HUES64 (cell line): ENCODE measurements at regions not wholly inside any gene's neighbourhood (a gene's known extent, or its start where the extent isn't known, plus 50 kb on each side); places are given as distances from the start of the nearest gene placed in this dataset.

Experiments
- H3K27ac ChIP-seq: 2 replicates; pipeline ENCODE4 v1.7.0; 2013; ENCODE audit warnings: low read depth, low read length, inconsistent platforms
- H3K27me3 ChIP-seq: 2 replicates; pipeline ENCODE4 v1.6.1; 2013; ENCODE audit warnings: mild to moderate bottlenecking, low read length; ENCODE audit not compliant: insufficient read depth
- H3K36me3 ChIP-seq: 2 replicates; pipeline ENCODE4 v1.6.1; 2013; ENCODE audit warnings: mild to moderate bottlenecking, low read length; ENCODE audit not compliant: insufficient read depth
- H3K4me1 ChIP-seq: 2 replicates; pipeline ENCODE4 v1.6.1; 2013; ENCODE audit warnings: mild to moderate bottlenecking, low read length, moderate library complexity; ENCODE audit not compliant: insufficient read depth
- H3K4me3 ChIP-seq: 2 replicates; pipeline ENCODE4 v1.5.1; 2013; ENCODE audit warnings: mild to moderate bottlenecking, low read length, moderate library complexity
- H3K9ac ChIP-seq: 2 replicates; pipeline ENCODE4 v1.6.1; 2013; ENCODE audit warnings: mild to moderate bottlenecking, low read depth, low read length
- H3K9me3 ChIP-seq: 2 replicates; pipeline ENCODE4 v1.6.1; 2013; ENCODE audit warnings: low read depth, low read length; ENCODE audit not compliant: insufficient read depth
- WGBS: fragments of 150-250, 120-280 bp; methylation state at CpG from one replicate; pipeline ENCODE4 v1.1.7; 2013; ENCODE audit warnings: missing lambda C conversion rate; 5-methylcytosine and 5-hydroxymethylcytosine counted together

DNA sequence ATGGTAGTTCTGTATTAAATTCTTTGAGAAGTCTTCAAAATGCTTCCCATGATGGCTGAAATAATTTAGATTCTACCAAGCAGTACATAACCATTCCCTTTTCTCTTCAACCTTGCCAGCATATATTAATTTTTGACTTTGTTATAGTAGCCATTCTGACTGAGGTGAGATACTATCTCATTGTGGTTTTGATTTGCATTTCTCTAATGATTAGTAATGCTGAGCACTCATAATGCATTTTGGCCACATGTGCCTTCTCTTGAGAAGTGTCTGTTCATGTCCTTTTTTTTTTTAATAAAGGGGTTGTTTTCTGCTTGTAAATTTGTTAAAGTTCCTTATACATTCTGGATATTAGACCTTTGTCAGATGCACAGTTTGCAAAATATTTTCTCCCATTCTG is 173.9 kb downstream of the CALCRL start:
- Histone ChIP-seq H3K9me3 (no peaks in the 10 kb centered on the region), H3K27ac (no peak overlapping the region), H3K4me1 (no peaks in the 10 kb centered on the region), H3K9ac (no peak overlapping the region), H3K4me3 (no peak overlapping the region), H3K36me3 (no peaks in the 10 kb centered on the region), H3K27me3 (no peaks in the 10 kb centered on the region)

DNA sequence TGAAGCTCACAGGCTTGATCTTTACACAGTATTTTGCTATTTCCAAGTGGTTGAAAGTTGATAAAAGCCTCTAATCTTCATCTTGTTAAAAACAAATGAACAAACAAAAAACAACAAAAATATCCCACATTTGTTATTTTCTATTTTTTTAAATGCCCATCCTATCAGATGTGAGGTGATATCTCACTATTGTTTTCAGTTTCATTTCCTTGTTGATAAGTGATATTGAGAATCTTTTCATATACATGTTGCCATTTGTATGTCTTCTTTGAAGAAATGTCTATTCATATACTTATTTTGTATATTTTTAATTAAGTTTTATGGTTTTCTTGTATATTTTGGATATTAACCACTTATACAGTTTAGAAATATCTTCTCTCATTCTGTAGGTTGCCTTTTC is 175.8 kb downstream of the CALCRL start:
- Histone ChIP-seq H3K4me3 (no peak overlapping the region), H3K9me3 (no peaks in the 10 kb centered on the region), H3K36me3 (no peaks in the 10 kb centered on the region), H3K4me1 (no peaks in the 10 kb centered on the region), H3K9ac (no peak overlapping the region), H3K27ac (no peak overlapping the region), H3K27me3 (no peaks in the 10 kb centered on the region)

- H3K27ac ChIP-seq, result no peak overlapping the region
- no peaks in the 10 kb centered on the region for H3K36me3 ChIP-seq
- no peak overlapping the region for H3K4me3 ChIP-seq
- no peaks in the 10 kb centered on the region for H3K27me3 ChIP-seq
- H3K9ac ChIP-seq, result no peak overlapping the region
- H3K9me3 ChIP-seq, result no peaks in the 10 kb centered on the region
- H3K4me1 ChIP-seq, result no peaks in the 10 kb centered on the region
Observed at GRCh38 chr2:187271825-187272224, 176.2 kb downstream of the CALCRL start.

- Histone ChIP-seq H3K27ac (no peak overlapping the region), H3K9me3 (no peaks in the 10 kb centered on the region), H3K4me3 (no peak overlapping the region), H3K27me3 (no peaks in the 10 kb centered on the region), H3K9ac (no peak overlapping the region), H3K4me1 (peaks cover 29% of the 10 kb centered on the region), H3K36me3 (no peaks in the 10 kb centered on the region)
- 71% methylated on average over 4 of the region's 4 CpGs for WGBS
Observed at GRCh38 chr2:187266645-187267044, 181.4 kb downstream of the CALCRL start.

DNA sequence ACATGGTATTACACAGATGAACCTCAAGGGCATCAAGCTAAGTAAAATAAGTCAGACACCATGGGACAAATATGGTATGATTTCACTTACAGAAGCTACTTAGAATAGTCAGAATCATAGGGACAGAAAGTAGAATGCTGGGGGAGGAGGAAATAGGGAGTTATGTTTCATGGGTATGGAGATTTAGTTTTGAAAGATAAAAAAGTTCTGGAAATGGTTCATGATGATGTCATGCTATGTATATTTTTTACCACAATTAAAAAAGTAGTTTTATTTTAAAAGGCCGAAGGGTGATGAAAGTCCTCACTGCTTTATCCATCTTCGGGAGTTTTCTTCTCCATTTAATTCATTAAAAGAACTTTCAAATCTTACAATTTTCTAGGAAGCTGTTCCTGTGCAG is 181.9 kb downstream of the CALCRL start:
- peaks cover 29% of the 10 kb centered on the region for H3K4me1 ChIP-seq
- no peak overlapping the region for H3K9ac ChIP-seq
- no peak overlapping the region for H3K27ac ChIP-seq
- H3K9me3 ChIP-seq, result no peaks in the 10 kb centered on the region
- H3K36me3 ChIP-seq, result no peaks in the 10 kb centered on the region
- no peak overlapping the region for H3K4me3 ChIP-seq
- 95% methylated on average over 2 of the region's 2 CpGs for WGBS
- H3K27me3 ChIP-seq, result no peaks in the 10 kb centered on the region

DNA sequence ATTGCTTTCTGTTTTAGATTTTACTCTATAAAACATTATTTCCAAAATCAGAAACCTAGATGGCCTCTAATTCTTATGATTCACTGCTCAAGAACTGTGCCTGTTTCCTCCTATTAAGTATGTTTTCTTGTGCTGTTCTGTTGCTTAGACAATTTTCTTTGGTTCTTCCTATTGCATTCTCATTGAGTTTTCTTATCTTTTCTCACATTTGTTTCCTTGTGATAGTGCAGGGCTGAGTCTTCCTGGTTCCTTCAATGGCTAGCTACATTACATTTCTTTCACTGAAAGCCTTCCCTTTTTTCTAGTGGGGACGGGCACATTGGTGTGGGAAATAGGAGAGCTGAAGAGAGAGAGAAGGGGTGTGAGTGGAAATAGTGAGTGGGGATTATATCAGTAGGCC is 183.4 kb downstream of the CALCRL start:
- no peak overlapping the region for H3K4me3 ChIP-seq
- no peaks in the 10 kb centered on the region for H3K9me3 ChIP-seq
- no peaks in the 10 kb centered on the region for H3K27me3 ChIP-seq
- peaks cover 29% of the 10 kb centered on the region for H3K4me1 ChIP-seq
- WGBS, result 40% methylated on average over 1 of the region's 1 CpG
- H3K27ac ChIP-seq, result peak overlapping the region; percentile 71; the same call in 1 of the 2 replicates
- H3K36me3 ChIP-seq, result no peaks in the 10 kb centered on the region
- no peak overlapping the region for H3K9ac ChIP-seq

GRCh38 chr2:187263675-187264560 is 184.1 kb downstream of the CALCRL start:
- no peak overlapping the region; the same call in 1 of the 2 replicates for H3K9ac ChIP-seq
- H3K4me1 ChIP-seq, result peaks cover 29% of the 10 kb centered on the region
- H3K27me3 ChIP-seq, result no peaks in the 10 kb centered on the region
- WGBS, result 47% methylated on average over 9 of the region's 9 CpGs
- H3K9me3 ChIP-seq, result no peaks in the 10 kb centered on the region
- H3K36me3 ChIP-seq, result no peaks in the 10 kb centered on the region
- peak overlapping the region; percentile 71; the same call in 1 of the 2 replicates for H3K27ac ChIP-seq
- H3K4me3 ChIP-seq, result no peak overlapping the region

- Histone ChIP-seq H3K9ac (no peak overlapping the region), H3K36me3 (no peaks in the 10 kb centered on the region), H3K4me3 (no peak overlapping the region), H3K9me3 (no peaks in the 10 kb centered on the region), H3K4me1 (peaks cover 29% of the 10 kb centered on the region), H3K27me3 (no peaks in the 10 kb centered on the region), H3K27ac (no peak overlapping the region)
- 97% methylated on average over 1 of the region's 1 CpG for WGBS
Observed at GRCh38 chr2:187261705-187262104, 186.3 kb downstream of the CALCRL start.

DNA sequence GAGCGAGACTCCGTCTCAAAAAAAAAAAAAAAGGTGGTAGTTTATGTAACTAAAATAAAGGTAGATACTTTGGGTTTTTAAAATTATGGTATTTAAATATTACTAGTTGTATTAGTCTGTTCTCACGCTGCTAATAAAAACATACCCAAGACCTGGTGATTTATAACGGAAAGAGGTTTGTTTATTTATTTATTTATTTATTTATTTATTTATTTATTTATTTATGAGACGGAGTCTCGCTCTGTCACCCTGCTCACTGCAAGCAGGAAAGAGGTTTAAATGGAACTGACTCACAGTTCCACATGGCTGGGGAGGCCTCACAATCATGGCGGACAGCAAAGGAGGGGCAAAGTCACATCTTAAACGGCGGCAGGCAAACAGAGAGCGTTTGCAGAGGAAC is 196.0 kb downstream of the CALCRL start:
- Histone ChIP-seq H3K36me3 (no peaks in the 10 kb centered on the region), H3K27ac (no peak overlapping the region), H3K9ac (no peak overlapping the region), H3K4me1 (no peaks in the 10 kb centered on the region), H3K9me3 (no peaks in the 10 kb centered on the region), H3K4me3 (no peak overlapping the region), H3K27me3 (no peaks in the 10 kb centered on the region)
- WGBS, result 94% methylated on average over 8 of the region's 10 CpGs

DNA sequence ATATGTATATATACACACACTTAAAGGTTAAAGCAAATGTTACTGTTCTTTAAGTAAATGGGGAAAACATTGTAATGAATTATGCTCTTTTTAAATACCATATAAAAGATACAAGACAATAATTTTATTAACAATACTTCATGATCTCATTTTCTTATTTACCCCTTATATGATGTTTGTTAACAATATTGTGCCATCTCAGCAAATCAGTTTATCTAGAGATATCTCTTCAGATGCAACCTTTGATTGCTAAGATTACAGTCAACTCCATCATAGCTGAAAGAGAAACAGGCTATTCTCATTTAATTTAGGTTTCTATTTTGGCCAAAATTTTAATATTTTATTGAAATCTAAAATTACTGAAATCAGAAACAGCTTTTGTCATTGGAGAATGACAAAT is 197.9 kb downstream of the CALCRL start:
- H3K9me3 ChIP-seq, result no peaks in the 10 kb centered on the region
- H3K4me3 ChIP-seq, result no peak overlapping the region
- H3K4me1 ChIP-seq, result no peaks in the 10 kb centered on the region
- H3K36me3 ChIP-seq, result no peaks in the 10 kb centered on the region
- no peak overlapping the region for H3K9ac ChIP-seq
- no peaks in the 10 kb centered on the region for H3K27me3 ChIP-seq
- no peak overlapping the region for H3K27ac ChIP-seq

- WGBS, result 93% methylated on average over 1 of the region's 2 CpGs
Observed at GRCh38 chr2:187233811-187234210, 214.2 kb downstream of the CALCRL start.

GRCh38 chr2:187232749-187233148 is 215.3 kb downstream of the CALCRL start:
- Histone ChIP-seq H3K36me3 (no peaks in the 10 kb centered on the region), H3K4me3 (no peak overlapping the region), H3K27me3 (no peaks in the 10 kb centered on the region), H3K4me1 (peaks cover under 1% of the 10 kb centered on the region; the same call in 1 of the 2 replicates), H3K27ac (no peak overlapping the region), H3K9me3 (no peaks in the 10 kb centered on the region), H3K9ac (no peak overlapping the region)
- WGBS, result 94% methylated on average over 1 of the region's 1 CpG

More at GRCh38 chr2:187233811-187234210, 214.2 kb downstream of the CALCRL start:
- no peaks in the 10 kb centered on the region for H3K4me1 ChIP-seq
- H3K9me3 ChIP-seq, result no peaks in the 10 kb centered on the region
- H3K9ac ChIP-seq, result no peak overlapping the region
- H3K27me3 ChIP-seq, result no peaks in the 10 kb centered on the region
- no peaks in the 10 kb centered on the region for H3K36me3 ChIP-seq
- H3K27ac ChIP-seq, result no peak overlapping the region
- no peak overlapping the region for H3K4me3 ChIP-seq
